Amniotic stem cell (primary cell): ENCODE measurements at regions not wholly inside any gene's neighbourhood (a gene's known extent, or its start where the extent isn't known, plus 50 kb on each side); places are given as distances from the start of the nearest gene placed in this dataset.

Source experiments
- DNase-seq: peaks from one replicate; lab custom pipeline; 2025; lab: John Stamatoyannopoulos, UW

- DNase-seq, result no peak
Observed at GRCh38 chr2:122639711-122640110, 884.3 kb downstream of the TSN start.

- DNase-seq, result no peak
Observed at GRCh38 chr2:122643725-122644329, 888.4 kb downstream of the TSN start.

- no peak for DNase-seq
Observed at GRCh38 chr2:122651236-122651635, 895.8 kb downstream of the TSN start.

DNA sequence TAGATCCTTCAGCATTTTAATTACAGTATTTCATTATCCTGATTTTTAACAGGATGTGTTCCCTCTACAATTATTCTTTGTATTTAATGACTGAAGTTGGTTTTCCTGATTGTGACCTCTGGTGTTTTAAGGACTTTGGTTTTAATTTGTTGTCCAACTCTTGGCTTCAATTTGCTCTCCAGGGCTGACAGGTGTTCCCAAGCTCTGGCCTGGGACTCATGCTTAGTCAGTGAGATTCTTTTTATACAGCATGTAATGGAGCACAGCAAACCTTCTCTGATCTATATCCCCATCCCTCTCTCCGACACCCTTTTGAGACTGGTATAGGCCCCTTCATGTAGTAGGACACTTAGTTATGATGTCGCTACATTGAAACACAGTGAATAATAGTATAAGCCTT lies 896.3 kb downstream of the TSN start:
- no peak for DNase-seq

DNA sequence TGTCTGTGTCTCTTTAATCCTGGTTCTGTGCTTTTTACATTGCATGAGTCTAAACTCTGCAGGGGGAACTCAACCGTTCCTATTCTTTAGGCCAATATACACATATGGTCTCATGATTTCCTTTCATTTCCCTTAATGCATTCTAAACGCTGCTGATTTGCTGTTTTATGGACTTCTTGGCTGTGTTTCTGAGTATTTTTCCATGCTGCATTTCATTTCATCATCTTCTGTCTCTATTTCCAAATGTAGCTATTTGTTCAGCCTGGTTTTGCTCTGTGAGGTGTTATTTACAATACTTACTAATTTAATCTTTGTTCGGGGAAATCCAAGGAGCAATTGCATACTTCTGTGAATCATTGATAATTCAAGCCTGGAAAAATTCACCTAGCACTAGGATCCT lies 897.2 kb downstream of the TSN start:
- DNase-seq, result no peak

DNA sequence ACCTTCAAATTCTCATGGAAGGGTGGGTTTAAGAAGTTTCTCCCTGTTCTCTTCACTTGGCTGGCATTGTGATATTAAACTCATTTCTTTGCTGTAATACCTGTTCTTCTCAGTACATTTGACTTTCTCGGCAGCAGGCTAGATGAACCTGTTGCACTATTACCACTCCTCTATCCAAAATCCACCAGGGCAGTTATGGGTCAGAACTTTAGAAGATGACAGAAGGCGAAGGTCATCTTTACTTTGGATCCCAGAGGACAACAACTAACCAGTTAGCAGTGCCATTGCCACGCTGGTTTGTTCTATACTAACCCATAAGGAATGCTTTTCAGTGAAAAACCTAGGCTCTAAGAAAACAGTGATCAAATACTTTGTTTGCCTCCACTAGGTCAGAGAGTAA lies 901.0 kb downstream of the TSN start:
- no peak for DNase-seq

GRCh38 chr2:122660786-122661634 lies 905.6 kb downstream of the TSN start:
- DNase-seq, result no peak

DNA sequence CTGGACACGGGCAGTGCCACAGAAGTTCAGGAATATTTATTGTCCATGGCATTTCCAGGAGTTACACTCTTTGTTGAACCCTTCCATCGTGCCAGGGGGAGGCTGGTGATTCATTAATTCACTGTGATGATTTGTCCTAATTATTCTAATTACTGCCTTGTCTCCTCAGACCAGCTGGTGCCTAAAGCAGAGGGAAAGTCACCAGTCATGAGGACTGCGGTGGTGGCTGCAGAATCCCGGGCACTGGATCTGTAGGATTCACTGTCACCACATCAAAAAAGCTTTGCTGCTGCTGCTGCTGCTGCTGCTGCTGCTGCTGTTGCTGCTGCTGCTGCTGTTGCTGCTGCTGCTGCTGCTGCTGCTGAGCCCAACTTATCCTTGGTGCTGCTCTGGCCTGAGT lies 908.2 kb downstream of the TSN start:
- no peak for DNase-seq

DNA sequence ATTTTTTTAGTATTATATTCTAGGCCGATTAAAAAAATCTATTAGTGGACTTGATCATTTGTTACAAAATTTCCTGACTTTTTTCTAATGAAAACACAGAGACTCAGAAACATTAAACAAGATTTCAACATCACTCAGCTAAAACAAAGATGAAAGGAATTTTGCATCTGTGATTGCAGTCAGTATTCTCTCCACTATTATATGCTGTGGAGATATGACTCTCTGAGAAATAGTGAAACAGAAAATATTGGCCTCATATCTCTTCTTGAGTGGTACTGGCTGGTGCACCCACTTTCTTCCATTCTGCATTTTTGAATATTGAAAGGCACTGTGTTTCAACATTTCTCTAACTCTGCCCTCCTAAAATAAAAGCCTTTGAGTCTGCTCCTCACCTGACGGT lies 914.2 kb downstream of the TSN start:
- DNase-seq, result no peak

GRCh38 chr2:122670897-122671296 lies 915.4 kb downstream of the TSN start:
- DNase-seq, result no peak

DNA sequence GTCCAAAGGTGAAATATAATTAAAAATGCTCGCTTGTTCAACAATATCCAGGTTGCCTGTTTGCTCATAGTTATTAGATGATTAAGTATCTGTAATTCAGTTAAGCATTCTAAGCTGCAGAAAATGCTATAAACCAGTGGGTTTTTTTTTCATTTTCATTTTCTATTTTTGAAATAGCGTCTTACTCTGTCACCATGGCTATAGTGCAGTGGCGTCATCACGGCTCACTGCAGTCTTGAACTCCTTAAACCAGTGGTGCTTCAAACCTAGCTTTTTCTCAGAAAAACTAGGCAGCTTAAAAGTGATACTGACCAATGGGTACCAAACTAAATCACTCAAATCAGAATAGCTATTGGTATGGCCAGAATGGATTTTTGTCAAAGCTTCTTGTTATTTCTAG lies 925.2 kb downstream of the TSN start:
- no peak for DNase-seq

GRCh38 chr2:122681626-122682025 lies 926.2 kb downstream of the TSN start:
- DNase-seq, result no peak

GRCh38 chr2:122682356-122682755 lies 926.9 kb downstream of the TSN start:
- DNase-seq, result no peak

DNA sequence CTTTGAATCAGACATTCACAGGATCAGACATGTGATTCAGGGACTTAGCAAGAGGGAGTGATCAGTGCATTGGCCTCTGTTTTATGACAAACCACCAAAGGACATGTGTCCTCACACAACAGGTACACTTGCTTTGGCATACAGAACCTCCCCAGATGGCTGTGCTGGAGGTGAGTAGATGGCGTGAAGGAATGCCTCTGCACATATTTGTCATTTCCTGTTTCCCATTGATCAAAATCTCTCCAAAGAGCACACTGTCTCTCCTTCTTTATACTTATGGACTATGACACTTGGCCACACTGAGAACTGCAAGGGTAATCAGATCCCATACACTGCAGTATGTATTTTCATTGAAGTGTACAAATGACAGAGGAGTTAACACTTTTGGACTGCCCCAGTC lies 927.6 kb downstream of the TSN start:
- DNase-seq, result no peak

- no peak for DNase-seq
Observed at GRCh38 chr2:122692400-122693083, 937.1 kb downstream of the TSN start.

DNA sequence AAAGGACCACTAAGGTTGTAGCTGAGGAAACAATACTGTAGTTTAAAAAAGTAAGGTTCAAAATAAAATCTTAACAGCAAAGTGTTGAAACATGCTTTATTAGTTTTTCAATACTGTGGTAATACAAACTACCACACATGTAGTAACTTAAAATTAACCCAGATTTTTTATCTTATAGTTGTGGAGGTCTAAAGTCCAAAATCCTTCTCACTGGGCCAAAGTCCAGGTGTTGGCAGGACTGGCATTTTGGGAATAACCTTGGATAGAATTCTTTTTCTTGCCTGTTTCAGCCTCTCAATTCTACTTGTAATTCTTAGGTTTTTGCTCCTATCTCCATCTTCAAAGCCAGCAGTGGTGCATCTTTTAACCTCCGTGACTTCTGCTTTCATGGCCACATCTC lies 942.0 kb downstream of the TSN start:
- DNase-seq, result no peak

DNA sequence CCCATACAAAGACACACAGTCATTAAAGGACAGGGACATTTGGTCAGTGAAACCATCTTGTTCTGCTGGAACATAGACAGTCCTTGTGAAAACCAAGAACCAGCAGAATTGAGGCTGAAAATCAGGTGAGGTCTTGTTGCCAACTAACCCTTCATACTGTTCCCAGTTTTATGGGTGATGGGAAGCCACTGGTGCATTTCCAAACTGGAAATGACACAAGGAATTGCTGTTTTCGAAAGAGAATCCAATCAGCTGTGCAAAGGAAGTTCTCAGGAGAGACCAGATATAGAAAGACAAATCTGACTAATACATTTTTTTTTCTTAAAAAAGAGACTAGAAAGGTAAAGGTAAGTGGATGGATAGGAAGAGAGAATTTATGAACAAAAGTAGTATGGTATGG lies 948.2 kb downstream of the TSN start:
- no peak for DNase-seq

GRCh38 chr2:122704109-122704563 lies 948.7 kb downstream of the TSN start:
- DNase-seq, result no peak

DNA sequence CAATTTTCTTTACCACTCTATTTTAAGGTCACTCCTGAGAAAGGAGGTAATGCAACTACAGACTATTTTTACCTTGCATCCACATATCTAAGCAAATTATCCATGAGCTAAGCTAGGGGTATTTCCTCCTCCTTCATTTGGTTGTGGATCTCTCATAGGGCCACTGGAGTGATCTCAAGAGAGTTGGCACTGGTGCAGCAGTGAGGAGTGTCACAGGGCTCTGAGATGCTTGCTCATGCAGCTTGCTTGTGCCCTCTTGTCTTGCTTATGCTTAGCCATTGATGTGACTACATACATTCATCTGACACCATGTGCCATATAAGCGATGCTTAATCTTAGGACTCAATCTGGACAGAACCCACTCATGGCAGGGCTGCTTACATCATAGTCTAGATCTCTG lies 950.3 kb downstream of the TSN start:
- no peak for DNase-seq

- no peak for DNase-seq
Observed at GRCh38 chr2:122706757-122707223, 951.3 kb downstream of the TSN start.

DNA sequence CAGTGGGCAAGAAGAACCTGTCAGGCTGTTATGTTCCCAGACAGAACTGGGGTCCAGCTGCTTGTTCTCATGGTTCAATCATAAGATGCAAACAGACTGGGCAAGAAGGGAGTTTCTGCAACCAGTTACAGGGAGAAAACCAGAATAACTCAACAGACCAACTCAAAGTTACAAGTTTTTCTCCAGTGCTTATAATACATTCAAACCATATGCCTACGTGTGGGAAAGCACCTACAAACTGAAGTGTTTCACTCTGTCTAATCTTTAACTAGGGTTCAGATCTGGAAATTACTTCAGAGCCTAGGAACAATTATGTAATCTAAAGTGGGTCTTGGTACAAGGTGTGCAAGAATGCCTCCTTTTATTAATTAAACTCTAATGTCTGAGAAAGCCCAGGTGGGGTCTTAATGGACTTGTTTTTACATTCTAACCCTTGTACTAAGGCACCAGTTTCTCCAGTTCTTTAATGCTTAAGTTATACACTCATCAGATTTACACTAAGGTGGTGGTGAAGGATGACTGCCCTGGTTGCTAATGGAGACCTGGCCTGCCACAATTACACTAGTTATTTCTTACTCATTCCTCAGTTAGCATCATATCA lies 951.9 kb downstream of the TSN start:
- no peak for DNase-seq

DNA sequence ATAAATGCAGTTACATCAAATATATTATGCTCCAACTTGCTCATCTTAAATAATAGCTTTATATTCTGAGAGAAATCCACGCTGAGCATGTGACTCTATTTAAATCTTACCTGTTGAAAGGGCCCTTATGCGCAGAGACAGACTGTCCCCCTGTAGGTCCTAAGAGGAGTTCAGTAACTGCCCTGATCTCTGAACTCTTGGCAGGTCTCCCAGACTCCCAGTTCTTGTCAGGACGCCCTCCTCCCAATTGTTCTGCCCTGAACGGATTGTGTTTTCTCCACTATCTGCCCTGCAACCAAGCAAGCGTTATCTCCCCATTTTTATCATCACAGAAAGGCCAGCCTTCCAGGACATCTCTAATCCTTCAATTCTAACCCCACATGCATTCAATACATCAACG lies 954.6 kb downstream of the TSN start:
- DNase-seq, result no peak

DNA sequence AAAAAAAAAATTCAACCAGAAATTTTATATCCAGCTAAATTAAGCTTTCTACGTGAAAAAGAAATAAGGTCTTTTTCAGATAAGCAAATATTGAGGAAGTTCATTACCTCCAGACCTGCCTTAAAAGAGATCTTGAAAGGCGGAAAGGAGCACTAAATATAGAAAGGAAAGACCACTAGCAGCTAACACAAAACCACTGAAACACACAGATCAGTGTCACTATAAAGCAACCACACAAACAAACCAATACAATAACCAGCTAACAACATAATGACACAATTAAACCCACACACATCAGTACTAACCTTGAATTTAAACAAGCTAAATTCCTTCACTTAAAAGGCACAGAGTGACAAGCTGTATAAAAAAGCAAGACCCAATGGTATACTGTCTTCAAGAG lies 958.3 kb downstream of the TSN start:
- no peak for DNase-seq
